Gastroesophageal sphincter (tissue), 3 donors: ENCODE measurements at regions not wholly inside any gene's neighbourhood (a gene's known extent, or its start where the extent isn't known, plus 50 kb on each side); places are given as distances from the start of the nearest gene placed in this dataset.

Source experiments
- EP300 ChIP-seq: sonication (generic); formaldehyde crosslinking; IDR thresholded peaks from one replicate; pipeline ENCODE4 v1.6.1; 2017; ENCODE audit warnings: antibody characterized with exemption, mild to moderate bottlenecking
- POLR2A ChIP-seq, 2 donors: fragments of 450-650 bp; IDR thresholded peaks; one replicate each; pipeline ENCODE4 v1.6.1; 2017; ENCODE audit warnings: antibody characterized with exemption in 2 of 2, mild to moderate bottlenecking in 2 of 2, moderate library complexity in 1 of 2
- TF ChIP-seq, protein P1 (sequence below), 4 experiments: fragments of 200-600 bp in 2 of 4; fragments of 450-650 bp in 2 of 4; sonication (generic) in 1 of 4; IDR thresholded peaks; one replicate each; pipeline ENCODE4 v1.5.1; 2017 to 2019; ENCODE audit warnings: antibody characterized with exemption in 4 of 4, mild to moderate bottlenecking in 2 of 4, moderate library complexity in 2 of 4

DNA sequence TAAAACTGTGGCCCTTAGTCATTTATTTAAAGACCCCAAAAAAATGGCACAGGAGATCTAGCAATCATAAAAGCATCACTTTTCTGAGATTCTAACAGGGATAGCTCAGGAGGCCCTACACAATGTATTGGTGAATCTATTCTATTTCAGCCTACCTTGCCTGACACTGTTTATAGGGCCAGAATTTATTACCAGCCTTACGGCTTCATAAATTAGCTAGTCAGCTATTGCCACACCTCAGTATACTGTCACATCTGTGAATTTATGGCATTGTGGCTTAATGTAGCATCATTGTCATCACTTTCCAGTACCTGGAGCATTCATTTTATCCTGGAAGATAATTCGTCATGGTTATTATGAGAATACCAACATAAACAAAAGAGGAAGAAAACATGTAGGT, 121.2 kb upstream of the ERG start:
- TF ChIP-seq, protein P1, sequence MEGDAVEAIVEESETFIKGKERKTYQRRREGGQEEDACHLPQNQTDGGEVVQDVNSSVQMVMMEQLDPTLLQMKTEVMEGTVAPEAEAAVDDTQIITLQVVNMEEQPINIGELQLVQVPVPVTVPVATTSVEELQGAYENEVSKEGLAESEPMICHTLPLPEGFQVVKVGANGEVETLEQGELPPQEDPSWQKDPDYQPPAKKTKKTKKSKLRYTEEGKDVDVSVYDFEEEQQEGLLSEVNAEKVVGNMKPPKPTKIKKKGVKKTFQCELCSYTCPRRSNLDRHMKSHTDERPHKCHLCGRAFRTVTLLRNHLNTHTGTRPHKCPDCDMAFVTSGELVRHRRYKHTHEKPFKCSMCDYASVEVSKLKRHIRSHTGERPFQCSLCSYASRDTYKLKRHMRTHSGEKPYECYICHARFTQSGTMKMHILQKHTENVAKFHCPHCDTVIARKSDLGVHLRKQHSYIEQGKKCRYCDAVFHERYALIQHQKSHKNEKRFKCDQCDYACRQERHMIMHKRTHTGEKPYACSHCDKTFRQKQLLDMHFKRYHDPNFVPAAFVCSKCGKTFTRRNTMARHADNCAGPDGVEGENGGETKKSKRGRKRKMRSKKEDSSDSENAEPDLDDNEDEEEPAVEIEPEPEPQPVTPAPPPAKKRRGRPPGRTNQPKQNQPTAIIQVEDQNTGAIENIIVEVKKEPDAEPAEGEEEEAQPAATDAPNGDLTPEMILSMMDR (IDR thresholded peaks at IDR 0.05) = no peak
- TF ChIP-seq POLR2A (IDR thresholded peaks at IDR 0.05) (no peak), EP300 (no peak)
